HL-60 (cell line): ENCODE measurements at regions not wholly inside any gene's neighbourhood (a gene's known extent, or its start where the extent isn't known, plus 50 kb on each side); places are given as distances from the start of the nearest gene placed in this dataset.

Experiments used
- POLR2AphosphoS5 ChIP-seq: IDR thresholded peaks from 2 replicates; pipeline ENCODE4 v1.6.1; 2012; ENCODE audit warnings: low read depth
- TF ChIP-seq, protein P1 (sequence below): IDR thresholded peaks from one replicate; pipeline ENCODE4 v1.5.1; 2011; ENCODE audit warnings: low read length, control low read depth, inconsistent platforms; ENCODE audit not compliant: insufficient read depth

DNA sequence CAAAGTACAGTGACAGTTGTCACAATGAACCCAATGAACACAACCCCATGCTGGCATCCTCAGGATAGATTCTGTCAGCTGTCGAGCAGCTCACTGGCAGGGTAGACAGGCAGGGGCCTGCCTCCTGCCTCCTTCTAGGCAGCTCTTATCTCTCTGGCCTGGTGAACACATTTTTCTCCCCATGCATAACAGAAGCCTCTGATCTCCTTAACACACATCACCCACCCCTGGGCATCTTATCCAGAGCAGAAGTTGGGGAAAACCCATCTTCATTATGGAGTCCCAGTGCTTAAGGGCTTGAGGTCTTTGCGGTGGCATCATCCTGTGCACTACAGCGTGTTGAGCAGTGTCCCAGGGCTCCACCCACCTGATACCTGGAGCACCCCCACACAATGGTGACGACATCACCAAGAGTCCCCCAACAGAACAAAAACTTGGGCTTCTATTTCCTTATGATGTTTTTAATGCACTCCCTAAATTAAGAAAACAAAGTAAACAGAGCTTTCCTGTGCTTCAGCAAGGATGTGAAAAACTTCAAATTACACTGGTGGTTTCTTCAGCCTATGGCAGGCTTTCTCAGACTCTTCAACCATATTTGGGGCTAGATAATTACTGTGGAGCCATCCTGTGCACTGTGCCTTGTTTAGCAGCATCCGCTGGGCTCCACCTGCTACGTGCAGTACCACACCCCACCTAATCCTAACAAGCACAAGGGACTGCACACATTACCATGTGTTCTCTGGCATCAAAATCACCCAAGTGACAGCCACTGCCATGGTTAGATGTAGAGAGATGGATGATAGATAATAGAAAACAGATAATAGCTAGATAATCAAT is 277.4 kb upstream of the USP9Y start:
- TF ChIP-seq, protein P1, sequence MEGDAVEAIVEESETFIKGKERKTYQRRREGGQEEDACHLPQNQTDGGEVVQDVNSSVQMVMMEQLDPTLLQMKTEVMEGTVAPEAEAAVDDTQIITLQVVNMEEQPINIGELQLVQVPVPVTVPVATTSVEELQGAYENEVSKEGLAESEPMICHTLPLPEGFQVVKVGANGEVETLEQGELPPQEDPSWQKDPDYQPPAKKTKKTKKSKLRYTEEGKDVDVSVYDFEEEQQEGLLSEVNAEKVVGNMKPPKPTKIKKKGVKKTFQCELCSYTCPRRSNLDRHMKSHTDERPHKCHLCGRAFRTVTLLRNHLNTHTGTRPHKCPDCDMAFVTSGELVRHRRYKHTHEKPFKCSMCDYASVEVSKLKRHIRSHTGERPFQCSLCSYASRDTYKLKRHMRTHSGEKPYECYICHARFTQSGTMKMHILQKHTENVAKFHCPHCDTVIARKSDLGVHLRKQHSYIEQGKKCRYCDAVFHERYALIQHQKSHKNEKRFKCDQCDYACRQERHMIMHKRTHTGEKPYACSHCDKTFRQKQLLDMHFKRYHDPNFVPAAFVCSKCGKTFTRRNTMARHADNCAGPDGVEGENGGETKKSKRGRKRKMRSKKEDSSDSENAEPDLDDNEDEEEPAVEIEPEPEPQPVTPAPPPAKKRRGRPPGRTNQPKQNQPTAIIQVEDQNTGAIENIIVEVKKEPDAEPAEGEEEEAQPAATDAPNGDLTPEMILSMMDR, result no peak
- no peak for TF ChIP-seq POLR2AphosphoS5
